ENCODE measurements at regions not wholly inside any gene's neighbourhood (a gene's known extent, or its start where the extent isn't known, plus 50 kb on each side); places are given as distances from the start of the nearest gene placed in this dataset.

DNA sequence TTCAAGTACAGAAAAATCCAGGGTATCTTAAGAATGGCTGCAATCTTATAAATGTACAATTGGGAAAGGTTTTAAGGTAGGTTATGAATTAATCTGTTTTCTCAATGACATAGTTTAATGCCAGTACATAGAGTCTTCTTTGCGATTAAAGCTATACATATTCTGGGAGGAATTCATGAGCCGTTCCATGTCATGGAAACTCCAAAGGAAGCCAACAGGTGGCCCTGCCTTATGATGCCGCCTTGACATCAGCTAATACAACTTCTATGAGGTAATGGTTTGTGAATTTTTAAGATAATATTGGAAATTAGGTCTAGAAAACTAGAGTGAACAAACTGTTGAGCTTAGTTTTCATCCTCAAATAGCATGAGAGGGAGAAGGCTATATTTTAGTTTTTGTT is 713.4 kb downstream of the EFNA5 start (continued):
- TF ChIP-seq, protein P1, sequence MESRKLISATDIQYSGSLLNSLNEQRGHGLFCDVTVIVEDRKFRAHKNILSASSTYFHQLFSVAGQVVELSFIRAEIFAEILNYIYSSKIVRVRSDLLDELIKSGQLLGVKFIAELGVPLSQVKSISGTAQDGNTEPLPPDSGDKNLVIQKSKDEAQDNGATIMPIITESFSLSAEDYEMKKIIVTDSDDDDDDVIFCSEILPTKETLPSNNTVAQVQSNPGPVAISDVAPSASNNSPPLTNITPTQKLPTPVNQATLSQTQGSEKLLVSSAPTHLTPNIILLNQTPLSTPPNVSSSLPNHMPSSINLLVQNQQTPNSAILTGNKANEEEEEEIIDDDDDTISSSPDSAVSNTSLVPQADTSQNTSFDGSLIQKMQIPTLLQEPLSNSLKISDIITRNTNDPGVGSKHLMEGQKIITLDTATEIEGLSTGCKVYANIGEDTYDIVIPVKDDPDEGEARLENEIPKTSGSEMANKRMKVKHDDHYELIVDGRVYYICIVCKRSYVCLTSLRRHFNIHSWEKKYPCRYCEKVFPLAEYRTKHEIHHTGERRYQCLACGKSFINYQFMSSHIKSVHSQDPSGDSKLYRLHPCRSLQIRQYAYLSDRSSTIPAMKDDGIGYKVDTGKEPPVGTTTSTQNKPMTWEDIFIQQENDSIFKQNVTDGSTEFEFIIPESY (IDR thresholded peaks at IDR 0.05; ENCODE audit: extremely low read depth, insufficient replicate concordance, low read length) = no peak
- TF ChIP-seq POLR2AphosphoS5 (IDR thresholded peaks at IDR 0.05; ENCODE audit: low read depth, low read length) = no peak

DNA sequence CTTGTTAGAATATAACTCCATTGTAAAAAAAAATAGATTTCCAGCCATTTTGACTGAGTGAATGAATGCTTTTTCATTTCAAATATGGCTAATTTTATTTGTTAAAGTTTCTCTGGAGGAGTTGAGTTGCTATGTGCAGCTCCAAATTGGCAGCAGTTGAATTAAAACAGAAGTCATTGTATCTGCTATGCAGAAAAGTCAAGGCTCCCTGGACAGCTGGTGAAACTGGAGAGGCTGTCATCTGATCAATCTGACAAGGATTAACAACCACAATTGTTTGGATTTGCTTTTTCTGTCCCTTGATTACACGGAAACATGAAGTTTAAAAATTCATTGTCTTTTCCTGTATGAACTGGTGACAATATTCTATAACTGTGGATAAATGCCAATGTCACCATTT is 713.9 kb downstream of the EFNA5 start:
- Histone ChIP-seq H3K36me3 (ENCODE audit: control insufficient read depth in 1 of 2, insufficient read depth in 2 of 2, low read length in 2 of 2) (no peaks in the 10 kb centered on the region), H3K27me3 (ENCODE audit: insufficient read depth, low read length) (no peaks in the 10 kb centered on the region), H3K79me2 (ENCODE audit: insufficient read depth, low read length) (no peaks in the 10 kb centered on the region), H2AFZ (ENCODE audit: low read depth, low read length, poor library complexity, severe bottlenecking) (no peak overlapping the region), H3K9ac (ENCODE audit: low read length) (no peak overlapping the region), H4K20me1 (ENCODE audit: insufficient read depth) (no peaks in the 10 kb centered on the region), H3K4me2 (ENCODE audit: low read length) (no peak overlapping the region), H3K4me3 (replicated peaks in 1 of 2; ENCODE audit: low read depth in 1 of 2, low read length in 2 of 2) (no peak overlapping the region), H3K27ac (ENCODE audit: low read depth, low read length) (no peak overlapping the region), H3K9me3 (ENCODE audit: control insufficient read depth in 1 of 2, insufficient read depth in 1 of 2, low read depth in 1 of 2, low read length in 2 of 2) (no peaks in the 10 kb centered on the region), H3K4me1 (ENCODE audit: control insufficient read depth in 1 of 2, insufficient read depth in 2 of 2, low read length in 2 of 2) (peaks cover 4 to 6% of the 10 kb centered on the region in 2 experiments; a peak in 2 of 4 replicates), H3K9me2 (ENCODE audit: insufficient read depth) (no peaks in the 10 kb centered on the region)
- ATAC-seq (no peak), DNase-seq (ENCODE audit: low read depth, low spot score) (no peak)
- CTCF ChIA-PET = no interaction called here
- intact Hi-C loops (cut with micrococcal nuclease) = no loop called here
- POLR2A ChIA-PET = no interaction called here
- RAD21 ChIA-PET (ENCODE audit: low non-redundant PET in 1 of 2, low total read pairs in 2 of 2, uncharacterized antibody in 2 of 2, unreplicated experiment in 2 of 2) = no interaction called here
- no peak for TF ChIP-seq EZH2 (IDR thresholded peaks at IDR 0.05)
- no peak for TF ChIP-seq SP1 (IDR thresholded peaks at IDR 0.05; ENCODE audit: low read depth)
- TF ChIP-seq, protein P1 (IDR thresholded peaks at IDR 0.05; ENCODE audit: extremely low read depth, insufficient replicate concordance, low read length) = no peak
- no peak for TF ChIP-seq POLR2A (IDR thresholded peaks at IDR 0.05; ENCODE audit: borderline replicate concordance, extremely low read depth, insufficient read depth, insufficient read length)
- TF ChIP-seq FOSL1 (IDR thresholded peaks at IDR 0.05; ENCODE audit: low read depth) = no peak
- TF ChIP-seq ELF1 (IDR thresholded peaks at IDR 0.05; ENCODE audit: borderline replicate concordance, low read depth) = no peak
- BruUV-seq (replicated peaks) = no TSS peak

All from HCT116 (cell line).